Lower leg skin (tissue), 3 donors: ENCODE measurements at regions not wholly inside any gene's neighbourhood (a gene's known extent, or its start where the extent isn't known, plus 50 kb on each side); places are given as distances from the start of the nearest gene placed in this dataset.

Experiments used
- POLR2A ChIP-seq, 2 donors: fragments of 450-650 bp; IDR thresholded peaks; one replicate each; pipeline ENCODE4 v1.6.1; 2016 to 2017; ENCODE audit warnings: antibody characterized with exemption in 2 of 2, mild to moderate bottlenecking in 1 of 2, moderate library complexity in 1 of 2
- TF ChIP-seq, protein P1 (sequence below), 3 donors: fragments of 450-650 bp; IDR thresholded peaks; one replicate each; pipeline ENCODE4 v1.5.1; 2016; ENCODE audit warnings: antibody characterized with exemption in 3 of 3, mild to moderate bottlenecking in 3 of 3, moderate library complexity in 2 of 3

- TF ChIP-seq, protein P1, sequence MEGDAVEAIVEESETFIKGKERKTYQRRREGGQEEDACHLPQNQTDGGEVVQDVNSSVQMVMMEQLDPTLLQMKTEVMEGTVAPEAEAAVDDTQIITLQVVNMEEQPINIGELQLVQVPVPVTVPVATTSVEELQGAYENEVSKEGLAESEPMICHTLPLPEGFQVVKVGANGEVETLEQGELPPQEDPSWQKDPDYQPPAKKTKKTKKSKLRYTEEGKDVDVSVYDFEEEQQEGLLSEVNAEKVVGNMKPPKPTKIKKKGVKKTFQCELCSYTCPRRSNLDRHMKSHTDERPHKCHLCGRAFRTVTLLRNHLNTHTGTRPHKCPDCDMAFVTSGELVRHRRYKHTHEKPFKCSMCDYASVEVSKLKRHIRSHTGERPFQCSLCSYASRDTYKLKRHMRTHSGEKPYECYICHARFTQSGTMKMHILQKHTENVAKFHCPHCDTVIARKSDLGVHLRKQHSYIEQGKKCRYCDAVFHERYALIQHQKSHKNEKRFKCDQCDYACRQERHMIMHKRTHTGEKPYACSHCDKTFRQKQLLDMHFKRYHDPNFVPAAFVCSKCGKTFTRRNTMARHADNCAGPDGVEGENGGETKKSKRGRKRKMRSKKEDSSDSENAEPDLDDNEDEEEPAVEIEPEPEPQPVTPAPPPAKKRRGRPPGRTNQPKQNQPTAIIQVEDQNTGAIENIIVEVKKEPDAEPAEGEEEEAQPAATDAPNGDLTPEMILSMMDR (IDR thresholded peaks at IDR 0.05) = no peak
- TF ChIP-seq POLR2A (IDR thresholded peaks at IDR 0.05) = no peak
Measured at GRCh38 chr10:108819302-108819701, 1104.0 kb downstream of the XPNPEP1 start.
